GM23248 (cell line): ENCODE measurements at regions not wholly inside any gene's neighbourhood (a gene's known extent, or its start where the extent isn't known, plus 50 kb on each side); places are given as distances from the start of the nearest gene placed in this dataset.

ENCODE experiments used
- EZH2 ChIP-seq: fragments of 200-600 bp; sonication (generic); IDR thresholded peaks from 2 replicates; pipeline ENCODE4 v1.6.1; 2018; ENCODE audit warnings: antibody characterized with exemption, mild to moderate bottlenecking; ENCODE audit not compliant: insufficient read depth, poor library complexity, severe bottlenecking
- EZH2phosphoT487 ChIP-seq: fragments of 200-600 bp; sonication (generic); IDR thresholded peaks from 2 replicates; pipeline ENCODE4 v1.6.1; 2018; ENCODE audit warnings: antibody characterized with exemption, moderate library complexity, mild to moderate bottlenecking, low read depth; ENCODE audit not compliant: insufficient read depth

GRCh38 chr9:7433508-7434292 lies 365.9 kb downstream of the DMAC1 start:
- TF ChIP-seq EZH2 (no peak), EZH2phosphoT487 (no peak)
